ENCODE measurements at regions not wholly inside any gene's neighbourhood (a gene's known extent, or its start where the extent isn't known, plus 50 kb on each side); places are given as distances from the start of the nearest gene placed in this dataset.
"Not testable (repeated sequence)": the region's sequence is repeated elsewhere in the genome, so short reads cannot be mapped to it uniquely, and the experiment has no call there.

DNA sequence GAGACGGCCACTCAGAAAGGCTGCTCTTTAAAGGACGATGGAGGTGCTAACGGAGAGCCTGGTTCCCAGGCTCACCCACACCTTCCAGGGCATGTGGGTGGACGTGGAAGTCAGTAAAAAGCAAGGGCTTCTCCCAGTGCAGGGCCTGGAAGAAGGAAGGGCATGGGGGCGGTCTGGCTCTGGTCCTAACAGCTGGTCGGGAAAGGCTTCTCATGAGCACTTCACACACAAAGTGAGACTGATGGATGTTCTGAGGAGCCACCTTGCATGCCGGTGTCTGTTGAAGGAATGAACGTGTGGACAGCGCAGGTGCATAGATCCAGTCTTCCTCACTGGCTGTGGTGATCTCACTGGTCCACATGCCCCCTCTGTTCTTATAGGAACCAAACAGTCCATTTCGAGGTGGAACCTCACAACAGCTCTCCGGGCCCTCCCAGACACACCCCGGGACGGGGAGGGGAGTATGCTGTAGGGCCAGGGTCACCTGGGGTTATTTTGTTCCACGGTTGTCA, 90.6 kb upstream of the UXS1 start:
- Histone ChIP-seq H3K27ac (no peak overlapping the region), H3K9me3 (no peaks in the 10 kb centered on the region), H3K27me3 (no peaks in the 10 kb centered on the region), H3K4me1 (peaks cover 6% of the 10 kb centered on the region), H3K36me3 (replicated peaks in 1 of 2; ENCODE audit: insufficient read depth in 1 of 2, low read depth in 2 of 2) (no peaks in the 10 kb centered on the region), H3K4me3 (no peak overlapping the region)
- intact Hi-C loops (cut with DNase I), result no loop called here
- DNase-seq, result no peak
- WGBS, 2 donors, result 72 to 79% methylated on average over 13 to 14 of the region's 14 CpGs
- ATAC-seq, result no peak
- TF ChIP-seq, protein P1, sequence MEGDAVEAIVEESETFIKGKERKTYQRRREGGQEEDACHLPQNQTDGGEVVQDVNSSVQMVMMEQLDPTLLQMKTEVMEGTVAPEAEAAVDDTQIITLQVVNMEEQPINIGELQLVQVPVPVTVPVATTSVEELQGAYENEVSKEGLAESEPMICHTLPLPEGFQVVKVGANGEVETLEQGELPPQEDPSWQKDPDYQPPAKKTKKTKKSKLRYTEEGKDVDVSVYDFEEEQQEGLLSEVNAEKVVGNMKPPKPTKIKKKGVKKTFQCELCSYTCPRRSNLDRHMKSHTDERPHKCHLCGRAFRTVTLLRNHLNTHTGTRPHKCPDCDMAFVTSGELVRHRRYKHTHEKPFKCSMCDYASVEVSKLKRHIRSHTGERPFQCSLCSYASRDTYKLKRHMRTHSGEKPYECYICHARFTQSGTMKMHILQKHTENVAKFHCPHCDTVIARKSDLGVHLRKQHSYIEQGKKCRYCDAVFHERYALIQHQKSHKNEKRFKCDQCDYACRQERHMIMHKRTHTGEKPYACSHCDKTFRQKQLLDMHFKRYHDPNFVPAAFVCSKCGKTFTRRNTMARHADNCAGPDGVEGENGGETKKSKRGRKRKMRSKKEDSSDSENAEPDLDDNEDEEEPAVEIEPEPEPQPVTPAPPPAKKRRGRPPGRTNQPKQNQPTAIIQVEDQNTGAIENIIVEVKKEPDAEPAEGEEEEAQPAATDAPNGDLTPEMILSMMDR (IDR thresholded peaks at IDR 0.05), result no peak
- no peak for TF ChIP-seq POLR2A (IDR thresholded peaks at IDR 0.05)

DNA sequence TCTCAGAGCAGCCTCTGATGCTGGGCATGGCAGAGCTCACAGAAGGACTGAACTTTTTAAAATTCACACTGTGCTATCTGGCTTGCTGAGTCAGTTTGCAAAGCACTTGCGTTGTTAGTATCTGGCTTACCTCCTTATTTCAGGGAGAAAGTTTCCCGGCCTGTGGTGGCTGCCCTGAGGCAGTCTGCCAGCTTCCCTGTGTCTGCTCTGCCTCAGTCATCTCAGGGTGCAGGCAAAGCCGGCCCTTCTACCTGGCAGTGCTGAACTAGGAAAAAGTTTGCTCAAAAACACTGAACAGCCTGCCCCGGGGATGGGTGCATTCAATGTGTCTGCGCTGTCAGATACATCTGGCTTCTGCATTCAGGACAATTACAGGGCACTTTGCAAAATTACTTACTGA, 90.2 kb upstream of the UXS1 start:
- 70 to 76% methylated on average over 5 of the region's 5 CpGs for WGBS, 2 donors
- intact Hi-C loops (cut with DNase I), result no loop called here

DNA sequence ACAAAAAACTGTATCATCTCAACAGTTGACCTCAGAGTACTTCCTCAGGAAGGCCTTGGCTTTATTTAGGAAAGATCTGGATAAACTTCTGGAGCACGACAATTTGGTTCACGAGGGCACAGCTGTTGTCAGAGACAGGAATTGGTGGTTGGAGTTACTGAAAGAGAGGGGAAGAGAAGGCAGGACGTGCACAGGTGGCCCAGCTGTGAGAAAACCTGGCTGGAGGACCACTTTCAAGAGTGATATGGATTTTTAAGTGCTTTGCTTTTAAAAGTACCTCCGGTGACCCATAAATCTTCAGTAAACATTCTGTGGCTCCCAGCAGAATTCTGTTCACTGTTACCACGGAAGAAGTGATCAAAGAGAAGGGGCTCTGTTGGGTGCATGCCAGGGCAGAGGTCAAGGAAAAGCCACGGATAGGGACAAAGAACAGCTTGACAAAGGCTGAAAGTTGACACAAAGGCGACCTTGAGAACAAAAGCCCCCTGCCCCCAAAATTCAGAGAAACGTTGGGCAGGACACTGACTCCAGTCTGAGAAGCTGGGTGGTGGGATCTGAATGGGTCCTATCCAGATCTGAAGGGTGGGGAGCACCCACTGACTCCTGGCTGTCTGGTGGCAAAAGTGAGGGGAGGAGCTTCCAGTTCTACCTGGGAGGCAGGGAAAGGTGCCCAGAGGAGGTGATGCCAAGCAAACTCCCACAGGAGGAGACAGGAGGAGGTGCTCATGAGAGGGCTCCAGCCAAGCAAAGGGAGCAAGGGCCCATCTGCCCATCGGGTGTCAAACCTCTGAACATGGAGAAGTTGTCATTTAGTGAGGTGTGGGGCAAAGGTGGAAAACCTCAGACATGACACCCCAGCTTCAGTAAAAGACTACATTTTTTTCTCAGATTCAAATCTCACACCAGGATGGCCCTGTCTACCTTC, 89.4 kb upstream of the UXS1 start:
- H3K27ac ChIP-seq; H3K4me1 ChIP-seq; ATAC-seq; intact Hi-C loops (cut with DNase I); H3K36me3 ChIP-seq (replicated peaks in 1 of 2; ENCODE audit: insufficient read depth in 1 of 2, low read depth in 2 of 2); H3K4me3 ChIP-seq; H3K27me3 ChIP-seq; DNase-seq; H3K9me3 ChIP-seq: not testable (repeated sequence)
- WGBS, 2 donors, result 46% methylated on average over 9 of the region's 9 CpGs

More for the DNA sequence above, 90.2 kb upstream of the UXS1 start:
- ATAC-seq, result no peak
- TF ChIP-seq POLR2A (IDR thresholded peaks at IDR 0.05), result no peak
- TF ChIP-seq, protein P1 (IDR thresholded peaks at IDR 0.05), result no peak
- Histone ChIP-seq H3K9me3 (no peaks in the 10 kb centered on the region), H3K27ac (no peak overlapping the region), H3K27me3 (no peaks in the 10 kb centered on the region), H3K4me3 (no peak overlapping the region), H3K4me1 (peaks cover 6% of the 10 kb centered on the region), H3K36me3 (replicated peaks in 1 of 2; ENCODE audit: insufficient read depth in 1 of 2, low read depth in 2 of 2) (no peaks in the 10 kb centered on the region)
- DNase-seq, result no peak

- intact Hi-C loops (cut with DNase I), result no loop called here
- no peak for ATAC-seq
- no peak for TF ChIP-seq POLR2A (IDR thresholded peaks at IDR 0.05)
- H3K27ac ChIP-seq, result no peak overlapping the region
- no peaks in the 10 kb centered on the region for H3K27me3 ChIP-seq
- 75 to 85% methylated on average over 12 of the region's 12 CpGs for WGBS, 2 donors
- H3K9me3 ChIP-seq, result no peaks in the 10 kb centered on the region
- no peaks in the 10 kb centered on the region for H3K36me3 ChIP-seq (replicated peaks in 1 of 2; ENCODE audit: insufficient read depth in 1 of 2, low read depth in 2 of 2)
- no peak overlapping the region for H3K4me3 ChIP-seq
- H3K4me1 ChIP-seq, result peaks cover 6% of the 10 kb centered on the region
- DNase-seq, result no peak
These were observed 88.5 kb upstream of the UXS1 start for GRCh38 chr2:106282462-106283170.

- H3K4me1 ChIP-seq; intact Hi-C loops (cut with DNase I); ATAC-seq; DNase-seq; H3K9me3 ChIP-seq; H3K27me3 ChIP-seq; H3K4me3 ChIP-seq; H3K36me3 ChIP-seq (replicated peaks in 1 of 2; ENCODE audit: insufficient read depth in 1 of 2, low read depth in 2 of 2); H3K27ac ChIP-seq: not testable (repeated sequence)
- WGBS, 2 donors, result 75 to 87% methylated on average over 4 to 10 of the region's 11 CpGs
These were observed 87.9 kb upstream of the UXS1 start for GRCh38 chr2:106281907-106282430.
